ENCODE measurements at regions not wholly inside any gene's neighbourhood (a gene's known extent, or its start where the extent isn't known, plus 50 kb on each side); places are given as distances from the start of the nearest gene placed in this dataset.

DNA sequence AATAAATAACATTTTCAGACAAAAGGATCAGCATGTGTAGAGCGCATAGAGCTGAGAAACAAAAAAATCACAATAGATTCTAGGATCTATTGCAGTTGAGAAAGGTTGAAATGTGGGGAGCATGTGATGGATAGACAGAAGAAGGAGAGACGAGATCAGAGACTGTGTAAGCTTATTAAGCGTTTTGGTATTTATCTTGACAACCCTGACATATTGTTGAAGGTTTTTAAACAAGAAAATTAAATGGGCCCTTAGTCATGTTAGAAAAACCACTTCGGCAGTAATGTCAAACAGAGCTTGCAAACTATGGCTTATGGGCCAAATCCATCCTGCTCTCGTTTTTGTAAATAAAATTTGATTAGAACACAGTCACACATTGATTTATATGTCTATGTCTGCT, 200.5 kb upstream of the KLF4 start:
- TF ChIP-seq, protein P1, sequence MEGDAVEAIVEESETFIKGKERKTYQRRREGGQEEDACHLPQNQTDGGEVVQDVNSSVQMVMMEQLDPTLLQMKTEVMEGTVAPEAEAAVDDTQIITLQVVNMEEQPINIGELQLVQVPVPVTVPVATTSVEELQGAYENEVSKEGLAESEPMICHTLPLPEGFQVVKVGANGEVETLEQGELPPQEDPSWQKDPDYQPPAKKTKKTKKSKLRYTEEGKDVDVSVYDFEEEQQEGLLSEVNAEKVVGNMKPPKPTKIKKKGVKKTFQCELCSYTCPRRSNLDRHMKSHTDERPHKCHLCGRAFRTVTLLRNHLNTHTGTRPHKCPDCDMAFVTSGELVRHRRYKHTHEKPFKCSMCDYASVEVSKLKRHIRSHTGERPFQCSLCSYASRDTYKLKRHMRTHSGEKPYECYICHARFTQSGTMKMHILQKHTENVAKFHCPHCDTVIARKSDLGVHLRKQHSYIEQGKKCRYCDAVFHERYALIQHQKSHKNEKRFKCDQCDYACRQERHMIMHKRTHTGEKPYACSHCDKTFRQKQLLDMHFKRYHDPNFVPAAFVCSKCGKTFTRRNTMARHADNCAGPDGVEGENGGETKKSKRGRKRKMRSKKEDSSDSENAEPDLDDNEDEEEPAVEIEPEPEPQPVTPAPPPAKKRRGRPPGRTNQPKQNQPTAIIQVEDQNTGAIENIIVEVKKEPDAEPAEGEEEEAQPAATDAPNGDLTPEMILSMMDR (IDR thresholded peaks at IDR 0.05; ENCODE audit: poor library complexity), result no peak
- no peak for TF ChIP-seq EZH2 (IDR thresholded peaks at IDR 0.05; ENCODE audit: borderline replicate concordance)
